GM23248 (cell line): ENCODE measurements at regions not wholly inside any gene's neighbourhood (a gene's known extent, or its start where the extent isn't known, plus 50 kb on each side); places are given as distances from the start of the nearest gene placed in this dataset.

Source experiments
- EZH2 ChIP-seq: fragments of 200-600 bp; sonication (generic); IDR thresholded peaks from 2 replicates; pipeline ENCODE4 v1.6.1; 2018; ENCODE audit warnings: antibody characterized with exemption, mild to moderate bottlenecking; ENCODE audit not compliant: insufficient read depth, poor library complexity, severe bottlenecking
- EZH2phosphoT487 ChIP-seq: fragments of 200-600 bp; sonication (generic); IDR thresholded peaks from 2 replicates; pipeline ENCODE4 v1.6.1; 2018; ENCODE audit warnings: antibody characterized with exemption, moderate library complexity, mild to moderate bottlenecking, low read depth; ENCODE audit not compliant: insufficient read depth

DNA sequence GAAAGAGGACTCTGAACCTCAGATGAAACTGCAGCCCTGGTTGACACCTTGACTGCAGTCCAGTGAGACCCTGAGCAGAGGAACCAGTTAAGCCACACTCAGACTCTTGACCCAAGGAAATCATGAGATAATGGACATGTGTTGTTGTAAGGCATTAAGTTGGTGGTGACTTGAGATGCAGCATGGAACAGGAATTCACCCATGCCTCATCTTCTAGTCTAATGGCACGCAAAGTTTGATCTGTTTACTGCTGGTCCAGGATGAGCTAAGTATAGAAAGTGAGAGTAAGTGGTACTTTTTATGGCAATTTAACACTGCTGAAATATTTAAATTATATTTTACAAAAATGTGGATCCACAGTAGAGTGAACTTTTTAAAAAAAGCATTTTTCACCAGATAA, 51.3 kb upstream of the LTBP1 start:
- TF ChIP-seq EZH2, result no peak
- TF ChIP-seq EZH2phosphoT487, result no peak
